HG03342 (cell line): ENCODE measurements at regions not wholly inside any gene's neighbourhood (a gene's known extent, or its start where the extent isn't known, plus 50 kb on each side); places are given as distances from the start of the nearest gene placed in this dataset.

Experiments
- ATAC-seq: cut with Tn5 transposase; IDR thresholded peaks from one replicate; pipeline ENCODE4 v1.9.1; 2021; ENCODE audit warnings: mild to moderate bottlenecking, moderate library complexity; ENCODE audit not compliant: unreplicated experiment

DNA sequence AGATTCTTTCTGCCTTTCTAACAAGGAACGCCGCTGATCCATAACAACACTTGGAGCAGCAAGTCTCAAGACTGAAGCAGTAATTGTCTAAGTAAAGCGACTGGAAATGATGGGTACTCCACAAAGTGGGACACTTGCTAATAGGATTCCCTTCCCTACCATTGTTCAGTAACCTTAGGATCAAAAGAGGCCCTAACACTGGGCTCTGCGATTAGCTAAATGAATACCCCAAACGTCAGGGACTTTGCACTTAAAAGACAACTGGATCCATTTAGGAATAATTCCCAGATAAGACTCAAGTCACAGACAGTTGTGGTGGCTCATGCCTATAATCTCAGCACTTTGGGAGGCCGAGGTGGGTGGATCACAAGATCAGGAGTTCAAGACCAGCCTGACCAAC lies 221.9 kb upstream of the FGGY start:
- no peak for ATAC-seq

DNA sequence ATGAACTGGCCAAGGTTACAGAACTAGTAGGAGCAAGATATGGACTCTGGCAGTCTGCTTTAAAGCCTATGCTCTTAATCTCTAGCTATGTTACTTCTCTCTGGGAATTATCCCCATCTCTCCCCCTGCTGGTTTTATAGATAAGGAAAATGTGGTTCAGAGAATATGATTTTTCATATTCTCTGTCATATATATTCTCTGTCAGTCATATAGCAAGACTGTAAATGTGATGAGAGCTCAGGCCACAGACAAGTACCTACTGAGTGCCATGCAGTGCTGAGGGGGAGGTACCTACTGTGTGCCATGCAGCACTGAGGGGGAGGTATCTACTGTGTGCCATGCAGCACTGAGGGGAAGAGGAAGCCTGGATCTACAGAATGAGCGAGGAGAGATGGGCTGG lies 220.3 kb upstream of the FGGY start:
- no peak for ATAC-seq

DNA sequence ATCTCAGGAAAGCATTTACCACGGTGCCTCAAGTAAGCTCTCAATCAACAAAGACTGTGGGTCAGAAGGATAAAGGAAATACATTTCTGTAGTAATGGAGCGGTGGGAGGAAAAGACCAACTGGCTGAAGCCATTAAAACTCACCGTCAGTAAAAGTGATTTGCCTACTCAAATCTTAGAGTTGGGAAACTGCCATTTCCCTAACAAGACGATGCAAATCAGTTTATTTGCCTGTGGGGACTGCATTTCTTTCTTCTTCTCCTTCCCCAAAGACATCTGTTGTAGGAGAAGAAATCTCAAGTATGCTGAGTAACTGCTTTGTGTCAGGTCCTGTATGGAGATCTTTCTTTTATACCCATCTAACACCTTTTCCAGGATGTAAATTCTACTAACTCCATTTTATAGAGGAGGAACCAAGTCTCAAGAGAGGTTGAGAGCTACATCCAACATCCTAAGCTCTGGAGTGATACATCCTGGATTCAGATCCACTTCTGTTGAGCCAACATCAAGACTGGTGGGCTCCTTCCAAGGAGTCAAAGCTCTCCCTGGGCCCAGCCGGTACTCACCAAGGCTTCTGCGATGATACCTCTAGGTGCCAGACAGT lies 219.3 kb upstream of the FGGY start:
- no peak for ATAC-seq

DNA sequence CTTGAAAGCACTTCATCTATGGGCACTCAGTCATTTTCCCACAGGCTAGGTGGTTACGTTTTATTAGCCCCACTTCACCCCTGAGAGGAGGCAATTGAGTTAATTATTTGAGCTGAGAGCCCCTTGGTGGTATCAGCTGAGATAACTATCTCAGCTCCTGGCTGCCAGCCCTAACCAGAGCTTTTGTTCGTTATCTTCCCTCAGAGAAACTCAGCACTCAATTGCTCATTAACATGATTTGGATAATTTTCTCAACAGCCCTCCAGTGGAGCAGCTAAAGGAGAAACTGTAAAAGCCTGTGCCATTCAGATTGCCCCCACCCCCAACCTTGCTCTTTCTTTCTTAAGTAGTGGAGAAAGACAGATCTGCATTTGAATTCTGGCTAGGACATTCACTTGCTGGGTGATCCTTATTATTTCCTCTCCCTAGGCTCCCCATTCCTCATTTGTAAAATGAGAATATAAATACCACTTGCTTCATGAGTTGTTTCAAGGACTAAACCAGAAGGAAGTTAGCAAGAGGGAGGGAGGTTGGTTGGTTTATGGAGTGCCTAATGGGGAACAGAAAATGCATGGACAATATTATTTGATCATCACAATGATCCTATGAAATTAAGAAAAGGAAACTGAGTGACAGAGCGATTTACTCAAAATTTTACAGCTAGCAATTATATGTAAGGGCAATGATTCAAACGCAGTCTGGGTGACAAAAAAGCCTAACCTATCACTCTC lies 218.7 kb upstream of the FGGY start:
- ATAC-seq: no peak

DNA sequence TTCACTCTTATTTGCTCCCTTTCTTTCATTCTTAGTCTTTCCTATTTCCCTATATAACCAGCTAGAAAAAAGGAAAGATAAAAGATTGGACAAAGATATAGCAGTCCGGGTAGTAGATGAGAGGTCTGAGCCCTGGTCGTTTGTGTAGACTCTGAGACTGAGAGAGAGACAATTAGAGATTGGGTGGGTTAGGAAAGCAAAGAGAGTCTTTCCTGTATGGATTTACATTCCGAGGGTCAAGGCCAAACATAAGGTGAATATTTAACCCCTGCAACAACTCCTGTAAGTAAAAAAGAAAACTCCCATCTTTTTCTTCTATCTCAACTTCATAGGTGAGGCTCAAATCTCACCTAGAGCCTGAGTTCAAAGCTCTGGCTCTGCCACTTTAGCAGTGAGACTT lies 218.0 kb upstream of the FGGY start:
- no peak for ATAC-seq

DNA sequence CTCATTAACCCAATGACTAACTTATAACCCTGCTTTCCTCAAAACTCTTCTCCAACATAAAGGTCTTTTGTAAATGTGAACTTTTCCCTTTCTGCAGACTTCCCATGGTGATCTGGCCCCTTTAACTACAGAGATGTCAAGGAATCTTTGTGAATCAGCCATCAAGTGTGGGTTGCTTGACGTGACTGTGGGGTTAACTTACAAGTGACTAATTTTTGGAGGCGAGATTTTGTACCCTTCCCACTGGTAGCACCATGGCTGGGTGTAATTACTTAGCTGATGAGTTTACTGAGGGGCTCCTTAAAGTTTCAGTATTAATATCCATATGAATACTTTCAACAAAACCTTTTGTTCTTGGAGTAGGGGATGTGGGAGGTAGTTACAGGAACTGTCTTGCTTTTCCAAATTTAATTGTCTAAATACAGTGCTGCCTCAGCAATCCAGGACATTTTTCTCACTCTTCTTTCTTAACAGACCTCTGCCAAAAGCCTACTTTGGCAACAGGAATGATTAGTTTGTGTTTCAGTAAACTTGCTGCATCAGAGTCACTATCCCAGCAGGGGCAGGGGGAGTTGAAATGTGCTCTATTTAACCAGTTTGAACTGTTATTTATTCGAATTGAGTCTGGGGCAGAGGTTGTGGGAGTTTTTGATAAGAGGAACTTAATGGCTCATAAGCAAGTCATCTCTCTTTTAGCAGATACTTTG lies 217.3 kb upstream of the FGGY start:
- ATAC-seq: no peak

DNA sequence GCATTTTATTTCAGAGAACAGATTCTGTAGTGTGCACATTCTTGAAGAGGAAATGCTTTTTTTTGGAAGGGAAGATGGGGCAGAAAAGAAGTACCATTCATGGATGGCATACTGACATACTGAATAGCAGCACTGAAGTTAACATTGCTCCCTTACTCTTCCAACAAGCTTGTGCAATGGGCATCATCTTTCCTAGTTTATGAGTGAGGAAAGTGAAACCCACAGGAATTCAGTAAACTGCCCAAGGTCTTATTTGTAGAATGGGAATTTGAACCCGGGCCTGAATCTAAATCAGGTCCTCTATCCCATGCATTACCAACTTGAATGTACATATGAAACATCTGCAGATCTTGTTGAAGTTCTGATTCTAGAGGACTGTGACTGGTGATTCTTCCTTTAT lies 215.7 kb upstream of the FGGY start:
- ATAC-seq: no peak

DNA sequence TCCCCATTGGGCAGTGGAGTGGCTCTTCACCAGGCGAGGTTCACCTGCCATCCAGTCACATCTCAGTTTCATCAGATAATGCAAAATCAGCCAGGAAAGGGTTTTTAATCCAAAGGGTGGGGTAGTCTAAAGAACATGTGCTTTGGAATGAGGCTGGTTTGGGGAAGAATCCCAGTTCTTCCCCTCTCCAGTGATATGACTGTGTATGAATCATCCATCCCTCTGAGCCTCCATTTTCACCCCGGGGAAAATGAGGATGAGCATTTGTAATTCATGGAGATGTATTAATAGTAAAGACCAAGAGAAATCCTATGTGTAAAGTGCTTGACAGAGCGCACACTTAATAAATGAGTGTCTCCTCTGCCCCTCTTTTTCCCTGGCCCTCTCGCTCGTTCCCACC lies 215.1 kb upstream of the FGGY start:
- ATAC-seq: no peak

DNA sequence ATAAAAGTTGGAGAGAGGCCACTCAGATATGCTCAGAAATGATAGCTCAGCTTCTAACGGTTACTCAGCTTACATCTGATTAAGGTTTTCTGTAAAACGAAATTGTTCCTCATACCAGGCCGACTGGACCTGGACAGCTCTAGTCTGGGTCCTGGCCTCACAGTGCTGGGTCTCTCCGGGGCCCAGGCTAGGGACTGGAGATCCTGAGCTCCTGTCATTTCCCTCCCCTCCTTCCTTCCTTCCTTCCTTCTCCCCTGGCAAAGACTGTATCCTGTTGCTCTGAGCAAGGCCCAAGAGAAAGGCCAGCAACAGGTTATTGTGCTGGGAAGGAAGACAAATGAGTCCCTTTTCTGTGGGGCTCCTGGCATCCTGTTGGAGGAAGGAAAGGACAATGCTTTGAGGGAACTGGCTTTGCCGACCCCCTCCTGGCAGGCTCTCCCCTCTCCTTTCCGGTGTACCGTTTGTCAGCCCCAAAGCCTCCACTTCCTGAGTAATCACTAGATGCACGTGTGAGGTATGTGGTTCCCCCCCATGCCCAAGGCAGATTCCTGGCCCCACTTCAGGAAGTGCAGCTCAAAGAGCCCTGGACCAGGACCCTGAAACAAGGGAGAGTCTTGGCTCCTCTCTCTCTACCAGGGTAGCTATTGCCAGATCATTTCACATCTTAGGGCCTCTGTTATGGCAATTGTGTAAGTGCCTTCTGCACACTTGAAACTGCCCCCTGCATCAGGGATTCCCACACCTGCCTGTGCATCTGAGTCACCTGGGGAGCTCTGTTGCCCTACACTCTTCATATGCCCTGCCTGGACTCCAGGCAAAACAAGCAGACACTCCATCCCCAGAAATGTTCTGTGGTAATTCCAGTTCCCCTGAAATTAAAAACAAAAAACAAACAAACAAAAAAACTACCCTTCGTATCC lies 212.7 kb upstream of the FGGY start:
- no peak for ATAC-seq

DNA sequence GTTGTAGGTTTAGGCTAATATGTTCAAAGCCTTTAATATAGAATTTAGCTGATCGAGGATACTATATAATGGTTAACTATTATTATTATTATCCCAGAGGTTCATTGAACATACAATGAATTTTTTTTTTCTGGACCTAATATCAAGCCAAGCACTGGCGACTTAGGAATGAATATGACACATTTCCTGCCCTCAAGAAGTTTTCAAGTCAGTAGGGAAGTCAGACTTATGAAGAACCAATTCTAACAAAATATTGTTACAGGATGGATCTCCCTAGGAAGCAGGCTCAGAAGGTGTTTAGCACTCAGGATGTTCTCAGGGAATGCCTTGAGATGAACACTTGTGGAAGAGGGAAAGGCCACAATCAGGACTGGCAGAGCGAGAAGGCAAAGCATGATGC lies 211.8 kb upstream of the FGGY start:
- ATAC-seq: no peak

DNA sequence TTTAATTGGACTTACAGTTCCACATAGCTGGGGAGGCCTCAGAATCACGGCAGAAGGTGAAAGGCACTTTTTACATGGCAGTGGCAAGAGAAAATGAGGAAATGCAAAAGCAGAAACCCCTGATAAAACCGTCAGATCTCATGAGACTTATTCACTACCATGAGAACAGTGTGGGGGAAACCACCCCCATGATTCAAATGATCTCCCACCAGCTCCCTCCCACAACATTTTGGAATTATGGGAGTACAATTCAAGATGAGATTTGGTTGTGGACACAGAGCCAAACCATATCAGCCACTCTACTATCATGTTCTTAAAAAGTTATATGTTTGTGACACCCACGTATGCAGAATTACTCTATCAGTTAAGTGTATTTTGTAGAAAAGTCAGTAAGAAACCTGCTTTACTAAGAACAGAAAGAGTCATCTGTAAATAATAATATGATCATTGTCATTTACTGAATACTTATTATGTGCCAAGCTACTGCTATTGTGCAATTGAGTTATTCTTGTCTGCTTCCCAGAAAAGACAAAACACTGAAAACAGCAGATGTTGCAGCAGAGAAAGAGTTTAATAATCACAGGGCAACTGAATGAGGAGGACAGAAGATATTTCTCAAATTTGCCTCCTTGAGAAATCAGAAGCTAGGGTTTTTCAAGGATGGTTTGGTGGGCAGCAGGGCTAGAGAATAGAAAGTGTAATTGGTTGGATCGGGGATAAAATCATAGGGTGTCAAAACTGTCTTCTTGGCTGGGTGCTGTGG lies 207.7 kb upstream of the FGGY start:
- ATAC-seq: no peak

DNA sequence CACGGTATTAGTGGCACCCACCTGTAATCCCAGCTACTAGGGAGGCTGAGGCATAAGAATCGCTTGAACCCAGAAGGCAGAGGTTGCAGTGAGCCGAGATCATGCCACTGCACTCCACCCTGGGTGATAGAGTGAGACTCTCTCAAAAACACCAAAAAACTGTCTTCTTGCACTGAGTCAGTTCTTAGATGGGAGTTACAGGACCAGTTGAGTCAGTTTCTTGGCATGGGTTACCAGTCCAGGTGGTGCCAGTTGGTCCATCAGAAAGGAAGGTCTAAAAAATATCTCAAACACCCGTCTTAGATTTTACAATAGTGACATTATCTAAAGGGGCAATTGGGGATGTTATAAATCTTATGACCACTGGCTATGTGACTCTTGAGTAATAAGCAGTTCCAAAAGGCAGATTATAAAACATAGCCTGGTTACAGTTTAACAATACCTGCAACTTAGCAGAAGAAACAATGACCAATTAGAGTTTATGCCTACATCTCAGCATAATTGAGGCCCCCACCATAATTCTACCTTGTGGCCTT lies 206.9 kb upstream of the FGGY start:
- no peak for ATAC-seq

DNA sequence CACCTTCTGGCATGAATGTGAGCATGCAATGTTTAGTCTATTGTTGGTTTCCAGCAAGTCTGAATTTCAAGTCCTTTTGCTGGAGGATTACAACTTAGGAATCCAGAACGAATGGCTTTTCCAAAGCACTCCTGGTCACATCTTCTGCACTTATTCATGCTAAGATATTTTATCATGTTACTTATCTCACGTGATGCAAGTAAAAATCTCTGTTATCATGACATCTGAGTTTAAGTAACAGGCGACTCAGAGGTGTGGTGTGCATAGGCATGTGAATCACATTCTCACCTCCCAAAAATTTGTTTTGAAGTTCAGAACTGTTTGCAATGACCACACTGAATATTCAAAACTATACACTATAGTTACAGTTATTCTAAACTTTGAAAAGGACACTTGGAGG lies 204.8 kb upstream of the FGGY start:
- no peak for ATAC-seq

DNA sequence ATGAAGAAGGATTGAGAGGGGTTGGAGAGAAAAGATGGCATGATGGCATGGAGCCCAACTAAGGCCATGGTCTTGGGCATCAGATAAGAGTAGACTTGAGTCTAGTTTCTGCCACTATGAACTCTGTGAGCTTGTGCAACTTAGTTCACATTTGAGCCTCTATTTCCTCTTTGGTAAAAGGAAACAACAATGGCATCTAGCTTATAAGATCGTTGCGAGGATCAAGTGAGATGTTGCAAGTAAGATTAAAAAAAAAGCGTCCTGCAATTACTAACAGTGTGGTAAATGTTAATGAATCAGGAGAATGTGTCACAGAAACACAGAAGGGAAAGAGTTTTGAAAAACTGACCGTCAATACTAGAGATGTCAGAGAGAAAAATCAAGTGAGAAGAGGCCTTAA lies 202.9 kb upstream of the FGGY start:
- ATAC-seq: no peak

DNA sequence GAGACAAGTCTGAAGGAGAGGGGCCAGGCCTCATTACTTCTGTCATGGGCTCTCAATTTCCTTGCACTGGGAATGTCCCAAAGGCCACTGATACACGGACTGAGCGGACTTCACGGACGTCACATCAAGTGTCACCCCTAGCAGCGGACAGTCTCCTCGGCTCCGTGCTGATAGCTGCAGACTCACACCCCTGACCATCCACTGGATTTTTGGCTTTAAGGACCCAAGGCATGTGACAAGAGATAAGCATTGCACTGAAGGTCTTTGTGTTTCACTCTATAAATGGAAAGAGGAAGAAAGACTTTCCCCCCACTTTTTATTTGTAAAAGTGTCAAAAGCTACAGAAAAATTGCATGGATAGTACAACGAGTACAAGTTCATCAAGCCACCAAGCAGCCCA lies 200.4 kb upstream of the FGGY start:
- ATAC-seq: no peak

DNA sequence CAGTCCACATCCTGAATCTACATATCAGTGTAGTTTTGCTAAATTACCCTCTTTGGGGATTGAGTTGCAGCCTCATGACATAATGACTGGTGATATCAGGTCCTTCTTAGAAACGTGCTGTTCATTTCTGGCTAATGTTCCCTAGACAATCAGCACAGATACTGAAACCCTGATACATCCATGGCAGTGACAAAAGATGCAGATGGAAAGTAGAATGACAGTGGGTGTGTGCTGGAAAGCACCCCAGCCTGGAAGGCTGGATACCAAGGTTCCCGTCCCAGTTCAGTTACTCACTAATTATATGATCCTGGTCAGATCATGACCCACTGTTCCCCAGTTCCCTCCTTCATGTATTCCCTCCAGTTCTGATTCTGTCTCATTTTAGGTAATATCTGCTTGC lies 198.2 kb upstream of the FGGY start:
- ATAC-seq: no peak

DNA sequence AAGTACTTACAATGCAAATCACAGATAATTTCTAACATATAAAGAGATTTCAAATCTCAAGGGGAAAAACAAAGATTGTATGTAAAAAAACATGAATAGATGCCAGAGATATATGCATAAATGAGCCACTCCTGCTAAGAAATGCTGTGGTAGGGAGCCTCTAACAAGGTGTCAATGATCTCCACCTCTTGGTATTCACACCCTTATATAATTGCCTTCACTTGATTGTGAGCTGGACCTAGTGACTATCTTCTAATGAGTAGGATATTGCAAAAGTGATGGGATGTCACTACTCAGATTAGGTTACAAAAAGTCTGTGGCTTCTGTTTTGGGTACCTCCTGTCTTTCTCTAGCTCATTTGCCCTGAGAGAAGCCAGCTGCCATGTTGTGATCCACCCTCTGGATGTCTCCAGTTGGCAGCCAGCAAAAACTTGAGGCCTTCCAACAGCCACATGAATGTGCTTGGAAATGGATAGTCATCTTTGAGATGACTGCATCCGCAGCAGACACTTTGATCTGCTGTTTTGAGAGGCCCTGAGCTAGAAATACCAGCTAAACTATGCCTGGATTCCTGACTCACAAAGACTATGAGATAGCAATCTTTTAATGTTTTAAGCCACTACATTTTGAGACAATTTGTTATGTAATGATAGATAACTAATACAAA lies 196.1 kb upstream of the FGGY start:
- ATAC-seq: no peak

DNA sequence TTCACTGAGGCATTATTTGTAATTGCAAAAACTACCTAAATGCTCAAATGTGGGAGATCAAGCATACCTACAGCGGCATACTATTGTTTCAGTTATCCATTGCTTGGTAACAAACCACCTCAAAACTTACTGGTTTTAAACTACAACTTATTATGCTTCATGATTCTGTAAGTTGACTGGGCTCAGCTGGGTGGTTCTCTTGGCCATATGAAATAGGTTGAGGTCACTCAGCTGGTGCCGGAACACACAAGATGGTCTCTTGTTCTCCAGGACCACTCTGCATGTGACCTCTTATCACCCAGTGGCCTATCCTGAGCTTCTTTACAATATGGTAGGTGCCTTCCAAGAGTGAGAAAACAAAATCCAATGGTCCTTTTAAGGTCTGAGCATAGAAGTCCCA lies 195.4 kb upstream of the FGGY start:
- no peak for ATAC-seq

DNA sequence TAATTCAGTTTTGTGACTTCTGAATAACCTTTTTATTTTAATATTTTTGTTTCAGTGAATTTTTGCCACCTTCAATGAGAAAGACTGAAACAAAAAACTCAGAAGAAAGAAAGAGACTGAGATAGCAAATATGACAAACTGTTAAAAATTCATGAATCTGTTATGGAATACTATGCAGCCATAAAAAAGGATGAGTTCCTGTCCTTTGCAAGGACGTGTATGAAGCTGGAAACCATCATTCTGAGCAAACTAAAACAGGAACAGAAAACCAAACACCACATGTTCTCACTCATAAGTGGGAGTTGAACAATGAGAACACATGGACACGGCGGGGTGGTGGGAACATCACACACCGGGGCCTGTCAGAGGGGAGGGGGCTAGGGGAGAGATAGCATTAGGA lies 193.4 kb upstream of the FGGY start:
- no peak for ATAC-seq
